IMR-90 (cell line): ENCODE measurements at regions not wholly inside any gene's neighbourhood (a gene's known extent, or its start where the extent isn't known, plus 50 kb on each side); places are given as distances from the start of the nearest gene placed in this dataset.

Experiments used
- ATAC-seq: fragments of 200-7000 bp; cut with Tn5 transposase; 2 replicates; pipeline ENCODE4 v1.9.1; 2020; ENCODE audit warnings: low read depth, mild to moderate bottlenecking, moderate library complexity
- BruUV-seq: library from RNA; stranded (reverse); fragments of 400-500 nt; replicated peaks from 2 replicates; lab custom pipeline; 2021; lab: Mats Ljungman, UMichigan
- CTCF ChIA-PET: fragments of 300-600 bp; formaldehyde crosslinking; extraction: SDS; loops from one replicate; lab custom pipeline; 2021; ENCODE audit warnings: antibody characterized with exemption; lab: Yijun Ruan, JAX
- POLR2A ChIA-PET: fragments of 300-600 bp; sonication (Branson Sonifier 250); formaldehyde crosslinking; loops from one replicate; lab custom pipeline; 2022; ENCODE audit warnings: antibody characterized with exemption; ENCODE audit not compliant: unreplicated experiment; lab: Charles Lee
- DNase-seq: peaks from one replicate; pipeline ENCODE4 v3.0.0; 2013
- H2AFZ ChIP-seq: replicated peaks from 2 replicates; pipeline ENCODE3; 2013; ENCODE audit warnings: low read length, mild to moderate bottlenecking; ENCODE audit not compliant: poor library complexity
- H2AK5ac ChIP-seq: 2 replicates; pipeline ENCODE4 v1.6.1; 2013; ENCODE audit warnings: low read depth, low read length, inconsistent platforms
- H2AK9ac ChIP-seq: replicated peaks from 2 replicates; pipeline ENCODE3; 2013; ENCODE audit warnings: mild to moderate bottlenecking, low read depth, low read length, moderate library complexity; ENCODE audit not compliant: poor library complexity
- H2BK120ac ChIP-seq: 2 replicates; pipeline ENCODE4 v1.6.1; 2013; ENCODE audit warnings: low read depth, low read length, inconsistent platforms
- H2BK15ac ChIP-seq: 3 replicates; pipeline ENCODE4 v1.6.1; 2013; ENCODE audit warnings: low read depth, low read length, inconsistent platforms
- H2BK20ac ChIP-seq: 2 replicates; pipeline ENCODE4 v1.6.1; 2013; ENCODE audit warnings: low read depth, mild to moderate bottlenecking, inconsistent platforms, low read length, moderate library complexity
- H2BK5ac ChIP-seq: 2 replicates; pipeline ENCODE4 v1.6.1; 2013; ENCODE audit warnings: mild to moderate bottlenecking, low read depth, low read length, inconsistent platforms; ENCODE audit not compliant: poor library complexity, severe bottlenecking
- H3K14ac ChIP-seq: replicated peaks from 2 replicates; pipeline ENCODE4 v1.6.1; 2013; ENCODE audit warnings: low read depth, low read length, inconsistent platforms
- H3K18ac ChIP-seq: 2 replicates; pipeline ENCODE4 v1.6.1; 2013; ENCODE audit warnings: low read depth, low read length, control low read depth
- H3K23ac ChIP-seq: 2 replicates; pipeline ENCODE4 v1.6.1; 2013; ENCODE audit warnings: low read depth, low read length, inconsistent platforms
- H3K27ac ChIP-seq: 2 replicates; pipeline ENCODE4 v1.5.1; 2013; ENCODE audit warnings: mild to moderate bottlenecking, control low read depth, low read length; ENCODE audit not compliant: insufficient read depth
- H3K27me3 ChIP-seq: 2 replicates; pipeline ENCODE4 v1.6.1; 2013; ENCODE audit warnings: low read length; ENCODE audit not compliant: control insufficient read depth, insufficient read depth
- H3K36me3 ChIP-seq: 2 replicates; pipeline ENCODE4 v1.6.1; 2013; ENCODE audit warnings: low read length, mixed read lengths; ENCODE audit not compliant: control insufficient read depth, insufficient read depth
- H3K4ac ChIP-seq: 2 replicates; pipeline ENCODE4 v1.6.1; 2013; ENCODE audit warnings: low read depth, low read length, inconsistent platforms
- H3K4me1 ChIP-seq: 2 replicates; pipeline ENCODE4 v1.6.1; 2013; ENCODE audit warnings: low read length, mixed read lengths; ENCODE audit not compliant: control insufficient read depth, insufficient read depth
- H3K4me2 ChIP-seq: 2 replicates; pipeline ENCODE4 v1.6.1; 2013; ENCODE audit warnings: low read depth, mild to moderate bottlenecking, control low read depth, low read length, moderate library complexity
- H3K4me3 ChIP-seq: 2 replicates; pipeline ENCODE4 v1.5.1; 2013; ENCODE audit warnings: low read depth, mild to moderate bottlenecking, control low read depth, low read length, moderate library complexity; ENCODE audit not compliant: insufficient read depth
- H3K56ac ChIP-seq: 2 replicates; pipeline ENCODE4 v1.6.1; 2013; ENCODE audit warnings: low read length, inconsistent platforms; ENCODE audit not compliant: insufficient read depth; ENCODE audit errors: extremely low read depth
- H3K79me1 ChIP-seq, 2 experiments: 2 replicates each; pipeline ENCODE4 v1.6.1; 2013; ENCODE audit warnings: low read length in 2 of 2, inconsistent platforms in 1 of 2, low read depth in 1 of 2
- H3K9ac ChIP-seq: 2 replicates; pipeline ENCODE4 v1.6.1; 2013; ENCODE audit warnings: low read depth, low read length, control low read depth
- H3K9me1 ChIP-seq: 2 replicates; pipeline ENCODE4 v1.6.1; 2013; ENCODE audit warnings: low read length, inconsistent platforms; ENCODE audit not compliant: insufficient read depth
- H3K9me3 ChIP-seq: 2 replicates; pipeline ENCODE4 v1.6.1; 2013; ENCODE audit warnings: low read length; ENCODE audit not compliant: control insufficient read depth, insufficient read depth
- H4K20me1 ChIP-seq: 2 replicates; pipeline ENCODE4 v1.6.1; 2013; ENCODE audit warnings: low read length, inconsistent platforms; ENCODE audit not compliant: insufficient read depth
- H4K5ac ChIP-seq: 2 replicates; pipeline ENCODE4 v1.6.1; 2013; ENCODE audit warnings: mild to moderate bottlenecking, low read depth, low read length, control low read depth
- H4K8ac ChIP-seq, 2 experiments: 2 replicates each; pipeline ENCODE4 v1.6.1; 2013; ENCODE audit warnings: low read depth in 2 of 2, low read length in 2 of 2, control low read depth in 1 of 2, inconsistent platforms in 1 of 2
- H4K91ac ChIP-seq: 2 replicates; pipeline ENCODE4 v1.6.1; 2013; ENCODE audit warnings: low read depth, low read length, inconsistent platforms; ENCODE audit not compliant: insufficient read depth
- ELK1 ChIP-seq: fragments of 150-350 bp; IDR thresholded peaks from 2 replicates; pipeline ENCODE4 v1.6.1; 2016; ENCODE audit warnings: low read depth, mild to moderate bottlenecking, low read length, moderate library complexity, borderline replicate concordance
- MAZ ChIP-seq: IDR thresholded peaks from 2 replicates; pipeline ENCODE4 v1.6.1; 2012; ENCODE audit warnings: low read depth, mild to moderate bottlenecking, low read length, improper control_type of control experiment, moderate library complexity, borderline replicate concordance
- MXI1 ChIP-seq: IDR thresholded peaks from 2 replicates; pipeline ENCODE4 v1.6.1; 2012; ENCODE audit warnings: low read depth, mild to moderate bottlenecking, low read length, moderate library complexity, borderline replicate concordance
- POLR2A ChIP-seq: IDR thresholded peaks from 2 replicates; pipeline ENCODE4 v1.6.1; 2012; ENCODE audit warnings: mild to moderate bottlenecking, low read depth, low read length
- RCOR1 ChIP-seq: IDR thresholded peaks from 2 replicates; pipeline ENCODE4 v1.6.1; 2012; ENCODE audit warnings: mild to moderate bottlenecking, low read length, improper control_type of control experiment; ENCODE audit not compliant: insufficient replicate concordance
- RFX5 ChIP-seq: IDR thresholded peaks from 2 replicates; pipeline ENCODE4 v1.8.0; 2012; ENCODE audit warnings: low read depth, mild to moderate bottlenecking, low read length, moderate library complexity
- WGBS, 2 experiments: methylation state at CpG; one replicate each; pipeline versions ENCODE4 v1.1.5 to v1.1.7; 2013; ENCODE audit warnings: missing lambda C conversion rate in 2 of 2; ENCODE audit not compliant: insufficient read length in 1 of 2; ENCODE audit errors: extremely low coverage in 2 of 2; 5-methylcytosine and 5-hydroxymethylcytosine counted together
- dilution Hi-C: fragments of 300-500 bp; cut with HindIII; formaldehyde crosslinking; loops from one replicate; pipeline ENCODE4 v1.14.3; 2018; ENCODE audit warnings: low sequenced_read_pairs; ENCODE audit not compliant: unreplicated experiment
- in situ Hi-C: fragments of 300-500 bp; cut with MboI; formaldehyde crosslinking; loops from 3 replicates; pipeline ENCODE4 v1.14.3; 2019; ENCODE audit warnings: low sequenced_read_pairs, inconsistent platforms, mixed read lengths
- intact Hi-C: fragments of 100-400 bp; cut with micrococcal nuclease; formaldehyde crosslinking; loops from 2 replicates; pipeline ENCODE4 v1.10.0; 2022
- TF ChIP-seq, protein P1 (sequence below): conservative IDR thresholded peaks from 2 replicates; pipeline ENCODE4 v1.5.1; 2012; ENCODE audit warnings: mild to moderate bottlenecking, low read depth, low read length, improper control_type of control experiment

DNA sequence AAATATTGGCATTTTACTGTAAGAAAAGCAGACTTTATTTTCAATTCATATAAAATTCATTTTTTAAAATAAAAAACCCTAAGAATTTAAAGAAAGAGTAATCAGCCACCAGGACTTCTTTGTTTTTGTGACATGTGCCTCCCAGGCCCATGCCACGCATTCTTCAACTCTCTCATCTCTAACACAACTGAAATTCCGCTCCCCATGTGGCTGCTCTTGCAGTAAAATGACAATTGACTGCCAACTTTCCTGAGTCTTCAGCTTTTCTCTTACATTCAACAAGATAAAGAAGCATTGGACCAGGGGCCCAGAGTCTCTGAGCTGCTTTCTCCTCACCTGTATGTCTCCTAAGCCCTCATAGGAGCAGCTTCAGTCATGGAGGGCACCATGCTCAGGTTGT lies 372.1 kb downstream of the UQCRFS1 start:
- intact Hi-C loops (no loop called here), in situ Hi-C loops (no loop called here), dilution Hi-C loops (no loop called here)
- H3K56ac ChIP-seq: no peak overlapping the region
- CTCF ChIA-PET: no interaction called here
- no peak overlapping the region for H4K91ac ChIP-seq
- H3K27ac ChIP-seq: no peak overlapping the region
- H3K9ac ChIP-seq: no peak overlapping the region
- no peaks in the 10 kb centered on the region for H3K27me3 ChIP-seq
- ATAC-seq (no peak), DNase-seq (no peak)
- H3K23ac ChIP-seq: no peak overlapping the region
- no peak overlapping the region for H2BK15ac ChIP-seq
- BruUV-seq: no TSS peak
- H2BK5ac ChIP-seq: no peak overlapping the region
- no peak for TF ChIP-seq ELK1
- no peak for TF ChIP-seq POLR2A
- TF ChIP-seq RCOR1: no peak
- TF ChIP-seq MAZ: no peak
- TF ChIP-seq RFX5: no peak
- no peak for TF ChIP-seq MXI1
- TF ChIP-seq, protein P1, sequence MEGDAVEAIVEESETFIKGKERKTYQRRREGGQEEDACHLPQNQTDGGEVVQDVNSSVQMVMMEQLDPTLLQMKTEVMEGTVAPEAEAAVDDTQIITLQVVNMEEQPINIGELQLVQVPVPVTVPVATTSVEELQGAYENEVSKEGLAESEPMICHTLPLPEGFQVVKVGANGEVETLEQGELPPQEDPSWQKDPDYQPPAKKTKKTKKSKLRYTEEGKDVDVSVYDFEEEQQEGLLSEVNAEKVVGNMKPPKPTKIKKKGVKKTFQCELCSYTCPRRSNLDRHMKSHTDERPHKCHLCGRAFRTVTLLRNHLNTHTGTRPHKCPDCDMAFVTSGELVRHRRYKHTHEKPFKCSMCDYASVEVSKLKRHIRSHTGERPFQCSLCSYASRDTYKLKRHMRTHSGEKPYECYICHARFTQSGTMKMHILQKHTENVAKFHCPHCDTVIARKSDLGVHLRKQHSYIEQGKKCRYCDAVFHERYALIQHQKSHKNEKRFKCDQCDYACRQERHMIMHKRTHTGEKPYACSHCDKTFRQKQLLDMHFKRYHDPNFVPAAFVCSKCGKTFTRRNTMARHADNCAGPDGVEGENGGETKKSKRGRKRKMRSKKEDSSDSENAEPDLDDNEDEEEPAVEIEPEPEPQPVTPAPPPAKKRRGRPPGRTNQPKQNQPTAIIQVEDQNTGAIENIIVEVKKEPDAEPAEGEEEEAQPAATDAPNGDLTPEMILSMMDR: no peak
- no peak overlapping the region for H4K8ac ChIP-seq
- no peaks in the 10 kb centered on the region for H3K4me1 ChIP-seq
- H3K4me3 ChIP-seq: no peak overlapping the region
- H3K14ac ChIP-seq: no peak overlapping the region
- WGBS, 2 experiments: 35% methylated on average over 2 of the region's 2 CpGs; no CpG with 5 or more reads in 1 of the 2 experiments
- H2AK5ac ChIP-seq: no peak overlapping the region
- H3K9me3 ChIP-seq: no peaks in the 10 kb centered on the region; the same call in none of the 2 replicates
- H3K4ac ChIP-seq: no peak overlapping the region
- H2BK120ac ChIP-seq: no peak overlapping the region
- H4K5ac ChIP-seq: no peak overlapping the region
- H3K4me2 ChIP-seq: no peak overlapping the region
- no peaks in the 10 kb centered on the region for H3K9me1 ChIP-seq
- H3K36me3 ChIP-seq: no peaks in the 10 kb centered on the region
- POLR2A ChIA-PET: no interaction called here
- H4K20me1 ChIP-seq: no peaks in the 10 kb centered on the region
- no peaks in the 10 kb centered on the region for H3K79me1 ChIP-seq
- H3K18ac ChIP-seq: no peak overlapping the region
- no peak overlapping the region for H2AK9ac ChIP-seq
- H2AFZ ChIP-seq: no peak overlapping the region
- H2BK20ac ChIP-seq: no peak overlapping the region
